GM12878 (cell line): ENCODE measurements at regions not wholly inside any gene's neighbourhood (a gene's known extent, or its start where the extent isn't known, plus 50 kb on each side); places are given as distances from the start of the nearest gene placed in this dataset.

Source experiments
- ATAC-seq: fragments of 200-7000 bp; cut with Tn5 transposase; 3 replicates; pipeline ENCODE4 v1.9.1; 2020; ENCODE audit warnings: mild to moderate bottlenecking, moderate library complexity
- BruUV-seq: library from RNA; stranded (reverse); fragments of 400-500 nt; replicated peaks from 2 replicates; lab custom pipeline; 2021; lab: Mats Ljungman, UMichigan
- CTCF ChIA-PET: fragments of 300-600 bp; sonication (Branson Sonifier 250); formaldehyde crosslinking; extraction: SDS; loops from one replicate; lab custom pipeline; 2021; ENCODE audit warnings: inconsistent platforms; lab: Yijun Ruan, JAX
- POLR2A ChIA-PET: fragments of 350-600 bp; formaldehyde crosslinking; extraction: SDS; loops from one replicate; lab custom pipeline; 2021; ENCODE audit warnings: inconsistent platforms; lab: Charles Lee
- RAD21 ChIA-PET: fragments of 300-600 bp; sonication (Branson Sonifier 250); formaldehyde crosslinking; loops from one replicate; lab custom pipeline; 2023; ENCODE audit warnings: antibody characterized with exemption; ENCODE audit not compliant: unreplicated experiment; lab: Charles Lee
- SMC1A ChIA-PET: fragments of 300-600 bp; sonication (Branson Sonifier 250); formaldehyde crosslinking; loops from one replicate; lab custom pipeline; 2023; ENCODE audit not compliant: unreplicated experiment, uncharacterized antibody; lab: Charles Lee
- DNase-seq: peaks from one replicate; pipeline ENCODE4 v3.0.0-alpha.2; 2011; ENCODE audit warnings: low read depth, low spot score
- FAIRE-seq: peaks from 3 replicates; lab custom pipeline; 2011; peaks lifted over from hg19 to GRCh38; lab: Jason Lieb, UNC
- H2AFZ ChIP-seq: 2 replicates; pipeline ENCODE4 v1.6.0; 2011; ENCODE audit warnings: low read depth, low read length, control low read depth; ENCODE audit not compliant: control insufficient read depth
- H3K27ac ChIP-seq: 2 replicates; pipeline ENCODE4 v1.5.1; 2011; ENCODE audit warnings: control low read depth; ENCODE audit not compliant: control insufficient read depth, insufficient read depth
- H3K27me3 ChIP-seq, 2 experiments: replicated peaks in 1 of 2; 2 replicates each; pipeline versions ENCODE4 v1.6.0 to v1.6.1; 2011; ENCODE audit warnings: low read length in 1 of 2; ENCODE audit not compliant: control insufficient read depth in 2 of 2, insufficient read depth in 2 of 2
- H3K36me3 ChIP-seq, 2 experiments: 2 replicates each; pipeline ENCODE4 v1.5.1; 2011; ENCODE audit warnings: low read length in 1 of 2; ENCODE audit not compliant: control insufficient read depth in 2 of 2, insufficient read depth in 2 of 2
- H3K4me1 ChIP-seq: 2 replicates; pipeline ENCODE4 v1.6.1; 2011; ENCODE audit warnings: mild to moderate bottlenecking, low read length, moderate library complexity, mixed read lengths; ENCODE audit not compliant: control insufficient read depth, insufficient read depth
- H3K4me2 ChIP-seq: 2 replicates; pipeline ENCODE4 v1.6.0; 2011; ENCODE audit warnings: control low read depth; ENCODE audit not compliant: control insufficient read depth, insufficient read depth
- H3K4me3 ChIP-seq: fragments of 200-600 bp; sonication (generic); 2 replicates; pipeline ENCODE4 v1.5.1; 2016
- H3K79me2 ChIP-seq: 2 replicates; pipeline ENCODE4 v1.6.0; 2011; ENCODE audit warnings: low read length; ENCODE audit not compliant: control insufficient read depth, insufficient read depth
- H3K9ac ChIP-seq: 2 replicates; pipeline ENCODE4 v1.8.0; 2011; ENCODE audit warnings: low read length, control low read depth, mixed read lengths; ENCODE audit not compliant: control insufficient read depth, insufficient read depth
- H3K9me3 ChIP-seq: replicated peaks from 3 replicates; pipeline ENCODE4 v1.5.1; 2011; ENCODE audit warnings: mild to moderate bottlenecking, low read length; ENCODE audit not compliant: control insufficient read depth, insufficient read depth
- H4K20me1 ChIP-seq: 2 replicates; pipeline ENCODE4 v1.6.0; 2011; ENCODE audit not compliant: control insufficient read depth, insufficient read depth
- BCL11A ChIP-seq: IDR thresholded peaks from 2 replicates; pipeline ENCODE4 v1.6.1; 2011; ENCODE audit warnings: low read depth, low read length
- BHLHE40 ChIP-seq, 2 experiments: fragments of 450-650 bp in 1 of 2; IDR thresholded peaks; 2 replicates each; pipeline ENCODE4 v1.6.1; 2011 to 2017; ENCODE audit warnings: low read depth in 2 of 2, borderline replicate concordance in 1 of 2, improper control_type of control experiment in 1 of 2, low read length in 1 of 2, mild to moderate bottlenecking in 1 of 2
- PRDM15 ChIP-seq: fragments of 450-650 bp; formaldehyde crosslinking; IDR thresholded peaks from 2 replicates; pipeline ENCODE4 v1.4.0; 2020; ENCODE audit warnings: mild to moderate bottlenecking, moderate library complexity
- RUNX3 ChIP-seq: IDR thresholded peaks from 2 replicates; pipeline ENCODE4 v1.6.1; 2012; ENCODE audit warnings: low read length, inconsistent platforms
- WGBS: methylation state at CpG from one replicate; pipeline ENCODE4 v1.1.6; 2016; ENCODE audit warnings: low lambda C conversion rate; ENCODE audit not compliant: insufficient replicate concordance, insufficient coverage; ENCODE audit errors: missing lambda C conversion rate; 5-methylcytosine and 5-hydroxymethylcytosine counted together
- in situ Hi-C: fragments of 300-500 bp; cut with MboI; formaldehyde crosslinking; loops from 9 replicates; pipeline ENCODE4 v1.14.3; 2018; ENCODE audit warnings: mixed read lengths
- intact Hi-C: fragments of 100-400 bp; cut with micrococcal nuclease; formaldehyde crosslinking; loops from one replicate; pipeline ENCODE4 v1.14.2; 2022; ENCODE audit not compliant: unreplicated experiment

DNA sequence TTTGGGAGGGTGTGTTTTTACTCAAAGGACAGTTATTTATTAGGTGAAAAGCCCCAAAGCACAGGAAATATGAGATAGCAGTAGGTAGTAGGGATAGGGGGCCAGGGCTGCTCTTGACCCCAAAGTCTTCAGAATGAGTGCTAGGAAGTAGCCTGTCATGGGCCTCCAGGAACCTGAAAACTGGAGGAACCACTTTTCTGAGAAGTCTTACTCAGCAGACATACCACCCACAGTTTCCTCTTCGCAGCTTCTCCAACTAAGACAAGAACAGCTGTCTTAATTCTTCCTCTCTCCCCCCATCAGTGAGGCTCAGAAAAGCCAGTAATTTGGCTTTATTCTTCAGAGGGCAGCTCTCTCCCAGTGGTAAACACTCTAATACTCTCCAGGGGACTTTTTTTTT, 84.0 kb upstream of the CTSC start (continued):
- TF ChIP-seq PRDM15 (CRISPR knock-in tag): no peak
- peak; percentile 48; the same call in 1 of the 2 replicates for TF ChIP-seq RUNX3
- TF ChIP-seq, all 136 proteins: peak for 9

DNA sequence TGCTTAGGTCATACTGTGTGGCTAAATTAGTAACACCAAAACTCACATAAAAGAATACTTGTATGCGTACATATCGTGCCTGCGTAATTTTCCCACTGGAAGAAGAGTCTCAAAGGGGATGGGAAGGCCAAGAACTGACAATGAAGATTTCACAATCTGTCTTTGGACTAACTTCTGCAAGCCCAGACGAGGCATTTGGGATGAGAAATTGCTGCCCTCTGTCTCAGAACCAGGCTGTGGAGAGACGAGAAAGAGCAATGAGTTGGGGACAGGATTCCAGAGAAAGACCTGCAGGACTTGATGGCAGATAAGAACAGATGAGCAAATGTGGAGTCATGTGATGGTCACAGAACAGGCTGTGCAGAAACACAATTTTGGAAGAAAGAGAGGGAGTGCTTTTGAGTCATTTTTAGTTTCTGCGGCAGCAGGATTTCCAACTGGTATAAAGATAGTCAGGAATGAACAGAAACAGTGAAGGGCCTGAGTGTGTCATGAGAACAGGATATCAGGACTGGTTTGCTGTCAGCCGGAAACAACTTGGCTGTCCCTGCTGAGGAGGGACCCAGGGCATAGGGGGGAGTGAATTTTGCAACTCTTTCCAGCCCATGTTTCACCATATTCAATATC, 82.7 kb upstream of the CTSC start:
- in situ Hi-C loops: no loop called here

More for the DNA sequence above, 82.7 kb upstream of the CTSC start:
- H2AFZ ChIP-seq: no peak overlapping the region
- ChIA-PET RAD21 (no interaction called here), CTCF (interaction anchor here (0.9 kb wide), 1 partner anchor 7 kb away, joined by 4 read pairs; no protein-coding TSS in a partner anchor), SMC1A (no interaction called here), POLR2A (no interaction called here)
- no peaks in the 10 kb centered on the region; the same call in 2 of the 3 replicates for H3K9me3 ChIP-seq
- DNase-seq (no peak), FAIRE-seq (no peak), ATAC-seq (no peak)
- H3K79me2 ChIP-seq: no peaks in the 10 kb centered on the region
- H3K4me1 ChIP-seq: peaks cover 14% of the 10 kb centered on the region
- H3K36me3 ChIP-seq: no peaks in the 10 kb centered on the region
- 94% methylated on average over 7 of the region's 7 CpGs for WGBS
- no TSS peak for BruUV-seq
- no peak overlapping the region for H3K9ac ChIP-seq
- no peak overlapping the region for H3K4me3 ChIP-seq
- no peaks in the 10 kb centered on the region for H3K27me3 ChIP-seq
- no peaks in the 10 kb centered on the region for H4K20me1 ChIP-seq
- no peak for TF ChIP-seq BHLHE40 (IDR thresholded peaks at IDR 0.05; ENCODE audit: borderline replicate concordance in 1 of 2, low read depth in 2 of 2, low read length in 1 of 2)
- no peak for TF ChIP-seq BCL11A
- H3K27ac ChIP-seq: no peak overlapping the region
- intact Hi-C loops: no loop called here
- H3K4me2 ChIP-seq: no peak overlapping the region
